HG02973 (cell line): ENCODE measurements at regions not wholly inside any gene's neighbourhood (a gene's known extent, or its start where the extent isn't known, plus 50 kb on each side); places are given as distances from the start of the nearest gene placed in this dataset.
"Not testable (repeated sequence)": the region's sequence is repeated elsewhere in the genome, so short reads cannot be mapped to it uniquely, and the experiment has no call there.

Experiments
- ATAC-seq: cut with Tn5 transposase; IDR thresholded peaks from one replicate; pipeline ENCODE4 v1.9.1; 2021; ENCODE audit warnings: moderate library complexity; ENCODE audit not compliant: unreplicated experiment

DNA sequence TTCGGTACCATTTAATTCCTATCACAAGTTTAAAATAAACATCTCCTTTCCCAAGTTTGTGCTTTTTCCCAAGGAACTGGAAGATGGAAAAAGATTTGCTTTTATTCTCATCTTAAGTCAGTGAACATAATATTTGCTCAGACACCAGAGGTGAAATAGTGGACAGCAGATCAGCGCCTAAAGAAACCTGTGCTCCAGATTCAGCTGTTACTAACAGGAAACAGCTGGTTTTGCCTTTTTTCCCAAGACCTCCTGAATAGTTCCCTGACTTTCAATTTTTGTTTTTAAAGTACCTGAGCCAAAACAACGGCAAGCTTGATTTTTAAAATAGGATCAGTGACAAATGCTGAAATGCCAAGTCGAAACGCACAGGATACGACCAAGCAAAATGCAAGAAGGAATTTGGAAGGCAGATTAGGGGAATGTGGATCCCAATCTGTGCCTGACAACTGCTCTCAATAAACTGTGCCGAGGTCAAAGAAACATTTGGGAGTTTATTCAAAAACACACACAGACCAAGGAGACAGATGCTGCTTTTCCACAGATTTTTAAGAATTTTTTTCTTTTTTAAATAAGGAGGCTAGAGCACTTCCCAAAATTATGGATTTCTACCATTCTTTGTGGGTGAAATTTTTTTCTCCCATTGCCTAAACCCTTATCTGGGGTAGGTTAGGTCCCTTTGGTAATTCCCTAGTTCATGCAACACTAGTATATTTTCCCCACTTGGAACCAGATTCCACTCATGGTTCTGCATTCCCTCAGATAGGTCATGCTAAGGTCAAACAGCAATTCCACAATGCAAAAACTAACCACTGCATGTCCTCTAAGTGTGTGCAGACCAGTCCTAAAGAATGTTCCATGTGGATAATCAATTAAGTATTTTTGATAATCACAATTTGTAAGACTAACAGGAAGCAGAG lies 121.5 kb upstream of the PDE1A start:
- ATAC-seq = no peak

DNA sequence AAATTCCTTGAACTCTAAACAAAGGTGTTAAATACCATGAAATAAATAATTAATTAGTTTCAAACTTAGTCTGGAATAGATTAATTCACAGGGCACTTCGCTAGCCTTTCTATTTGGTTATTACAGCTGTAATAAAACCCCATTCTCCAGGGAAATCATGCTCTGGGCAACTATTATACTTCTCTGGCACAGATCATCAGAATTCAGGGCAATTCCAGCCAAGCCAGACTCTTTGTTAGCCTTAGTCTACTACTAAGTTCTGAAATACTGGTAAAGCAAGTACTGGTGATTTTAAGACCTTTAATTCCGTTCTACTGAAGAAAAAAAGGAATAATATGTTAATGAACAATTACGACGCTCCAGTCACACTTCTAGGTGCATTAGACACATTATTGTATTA lies 123.4 kb upstream of the PDE1A start:
- no peak for ATAC-seq

DNA sequence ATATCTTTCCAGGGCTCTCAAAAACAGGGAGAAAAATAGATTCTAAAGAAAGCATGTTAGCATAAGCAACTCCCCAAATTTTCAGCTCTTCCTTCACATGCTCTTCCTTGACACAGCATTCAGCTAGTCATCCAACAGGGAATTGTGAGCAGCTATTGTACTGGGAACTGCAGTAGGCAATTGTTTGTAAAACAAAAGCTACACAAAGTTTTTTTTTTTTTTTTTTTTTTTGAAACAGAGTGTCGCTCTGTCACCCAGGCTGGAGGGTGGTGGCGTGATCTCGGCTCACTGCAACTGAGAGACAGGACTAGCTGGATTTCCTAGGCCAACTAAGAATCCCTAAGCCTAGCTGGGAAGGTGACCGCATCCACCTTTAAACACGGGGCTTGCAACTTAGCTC lies 125.4 kb upstream of the PDE1A start:
- not testable (repeated sequence) for ATAC-seq

DNA sequence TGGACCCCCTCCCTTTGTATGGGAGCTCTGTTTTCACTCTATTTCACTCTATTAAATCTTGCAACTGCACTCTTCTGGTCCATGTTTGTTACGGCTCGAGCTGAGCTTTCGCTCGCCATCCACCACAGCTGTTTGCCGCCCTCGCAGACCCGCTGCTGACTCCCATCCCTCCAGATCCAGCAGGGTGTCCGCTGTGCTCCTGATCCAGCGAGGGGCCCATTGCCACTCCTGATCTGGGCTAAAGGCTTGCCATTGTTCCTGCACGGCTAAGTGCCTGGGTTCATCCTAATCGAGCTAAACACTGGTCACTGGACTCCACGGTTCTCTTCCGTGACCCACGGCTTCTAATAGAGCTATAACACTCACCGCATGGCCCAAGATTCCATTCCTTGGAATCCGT lies 125.9 kb upstream of the PDE1A start:
- not testable (repeated sequence) for ATAC-seq

DNA sequence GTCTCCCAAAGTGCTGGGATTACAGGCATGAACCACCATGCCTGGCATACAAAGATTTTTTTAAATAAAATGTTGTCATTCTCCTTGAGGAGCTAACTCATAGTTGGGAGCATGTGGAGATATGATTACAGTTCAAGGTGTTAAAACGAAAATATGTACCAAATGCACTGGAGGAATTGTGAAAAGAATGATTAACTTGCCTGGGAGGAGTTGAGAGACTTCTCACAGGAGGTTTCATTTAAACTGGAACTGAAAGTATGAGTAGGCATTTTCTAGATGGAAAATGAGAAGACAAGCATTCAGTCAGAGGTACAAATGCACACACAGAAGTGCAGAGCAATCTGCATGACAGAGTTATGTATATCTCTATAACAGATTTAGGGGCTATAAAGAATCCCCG lies 126.6 kb upstream of the PDE1A start:
- ATAC-seq = peak; percentile 100

DNA sequence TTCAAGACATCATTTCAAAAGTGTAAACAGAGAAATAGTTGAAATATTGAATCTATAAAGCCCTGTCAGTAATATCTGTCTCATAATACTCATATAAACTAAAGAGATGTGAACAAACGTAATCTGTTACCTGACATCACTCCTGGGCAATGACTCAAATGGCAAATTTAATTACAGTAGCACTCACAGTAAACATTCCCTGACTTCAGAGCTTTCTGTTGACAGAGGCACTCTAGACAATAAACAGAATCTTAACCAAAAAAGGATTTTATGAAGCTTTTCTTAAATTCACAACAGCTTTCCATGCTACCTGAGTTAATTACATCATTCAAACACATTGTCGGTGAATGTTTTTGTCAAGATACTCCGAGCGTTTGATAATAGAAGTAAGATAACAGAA lies 128.1 kb upstream of the PDE1A start:
- ATAC-seq = no peak

DNA sequence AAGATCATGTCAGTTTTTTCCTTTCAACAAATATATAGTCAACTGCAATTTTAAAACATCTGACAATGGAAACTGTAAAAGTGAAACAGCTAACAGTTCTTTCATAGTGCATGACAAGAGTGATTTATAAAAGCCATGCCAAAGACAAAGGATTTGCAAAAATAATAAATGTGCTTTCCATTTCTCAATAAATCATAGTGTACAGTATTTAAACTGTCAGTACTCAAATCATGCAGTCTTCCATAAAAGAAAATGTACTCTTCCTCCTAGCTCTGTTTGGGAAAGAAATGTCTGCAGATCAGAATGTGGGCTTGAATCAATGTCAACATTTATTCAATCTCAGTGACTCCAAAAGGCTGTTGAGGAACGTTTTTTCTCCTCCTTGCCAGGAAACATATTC lies 131.7 kb upstream of the PDE1A start:
- no peak for ATAC-seq

DNA sequence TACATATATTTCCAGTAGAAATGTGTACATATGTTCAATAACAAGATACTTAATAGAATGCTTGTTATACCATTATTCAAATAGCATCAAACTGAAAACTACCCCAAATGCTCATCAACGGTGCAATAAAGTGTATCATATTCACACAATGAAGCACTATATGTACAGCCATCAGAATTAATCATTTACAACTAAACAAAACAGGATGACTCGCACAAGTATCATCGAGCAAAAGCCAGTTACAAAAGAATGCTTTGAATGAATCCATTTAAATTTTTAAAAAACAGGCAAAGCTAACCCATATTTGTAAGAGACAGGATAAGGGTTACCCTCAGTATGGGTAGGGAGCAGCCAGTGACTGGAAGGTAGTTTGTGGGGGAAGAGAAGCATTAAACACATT lies 132.8 kb upstream of the PDE1A start:
- no peak for ATAC-seq

DNA sequence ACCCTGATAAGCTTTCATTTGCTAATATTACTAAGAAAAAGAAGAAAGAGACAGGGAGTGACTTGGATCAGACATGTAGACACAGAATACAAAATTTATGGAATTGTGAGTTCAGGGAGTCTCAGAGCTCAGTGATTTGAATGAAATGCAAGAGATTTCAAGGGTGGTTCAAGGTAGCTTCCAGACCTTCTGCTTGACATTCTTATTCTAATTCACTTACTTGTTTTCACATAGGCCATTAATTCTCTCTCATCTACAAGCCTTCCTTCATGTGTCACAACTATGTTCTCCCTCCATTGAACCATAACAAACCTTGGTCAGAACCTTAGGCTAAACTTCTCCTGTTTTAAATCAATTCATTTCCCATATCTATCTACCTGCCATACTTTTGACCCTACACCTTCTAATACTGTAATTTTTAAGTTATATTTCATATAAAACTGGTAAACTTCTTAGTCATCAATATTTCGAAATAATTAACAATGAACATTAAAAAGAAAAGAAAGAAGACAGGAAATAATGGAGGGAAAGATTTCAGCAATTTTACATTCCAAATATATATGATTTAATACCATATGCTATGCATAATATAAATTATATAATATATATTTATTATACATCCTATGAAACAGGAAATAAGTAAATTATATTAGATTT lies 139.2 kb upstream of the PDE1A start:
- ATAC-seq = no peak

DNA sequence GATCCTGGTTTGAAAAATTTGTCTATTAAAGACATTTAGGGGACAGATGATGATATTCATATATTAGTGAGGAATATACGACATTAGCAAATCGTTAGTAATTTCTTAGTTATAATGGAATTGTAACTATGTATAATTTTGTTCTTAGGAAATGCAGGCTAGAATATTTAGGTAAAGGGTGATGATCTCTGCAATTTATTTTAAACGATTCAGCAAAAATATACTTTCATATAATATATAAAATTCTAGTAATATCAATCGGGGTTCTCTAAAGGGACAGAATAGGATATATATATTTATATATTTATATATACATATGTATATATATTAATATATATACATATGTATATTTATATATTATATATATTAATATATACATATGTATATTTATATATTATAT lies 142.5 kb upstream of the DNAJC10 start:
- ATAC-seq = no peak

DNA sequence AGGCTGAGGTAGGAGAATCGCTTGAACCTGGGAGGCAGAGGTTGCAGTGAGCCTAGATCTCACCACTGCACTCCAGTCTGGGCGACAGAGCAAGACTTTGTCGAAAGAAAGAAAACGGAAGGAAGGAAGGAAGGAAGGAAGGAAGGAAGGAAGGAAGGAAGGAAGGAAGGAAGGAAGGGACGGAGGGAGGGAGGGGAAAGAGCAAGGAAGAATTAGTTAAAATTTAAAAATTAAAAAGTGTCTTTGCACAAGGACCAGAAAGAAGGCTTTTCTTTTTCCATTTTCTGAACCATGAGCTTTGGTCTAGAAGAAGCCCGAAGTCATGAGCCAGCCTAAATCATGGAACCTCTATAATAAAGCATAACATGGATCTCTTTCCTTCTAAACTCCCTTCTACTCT lies 138.2 kb upstream of the DNAJC10 start:
- no peak for ATAC-seq

DNA sequence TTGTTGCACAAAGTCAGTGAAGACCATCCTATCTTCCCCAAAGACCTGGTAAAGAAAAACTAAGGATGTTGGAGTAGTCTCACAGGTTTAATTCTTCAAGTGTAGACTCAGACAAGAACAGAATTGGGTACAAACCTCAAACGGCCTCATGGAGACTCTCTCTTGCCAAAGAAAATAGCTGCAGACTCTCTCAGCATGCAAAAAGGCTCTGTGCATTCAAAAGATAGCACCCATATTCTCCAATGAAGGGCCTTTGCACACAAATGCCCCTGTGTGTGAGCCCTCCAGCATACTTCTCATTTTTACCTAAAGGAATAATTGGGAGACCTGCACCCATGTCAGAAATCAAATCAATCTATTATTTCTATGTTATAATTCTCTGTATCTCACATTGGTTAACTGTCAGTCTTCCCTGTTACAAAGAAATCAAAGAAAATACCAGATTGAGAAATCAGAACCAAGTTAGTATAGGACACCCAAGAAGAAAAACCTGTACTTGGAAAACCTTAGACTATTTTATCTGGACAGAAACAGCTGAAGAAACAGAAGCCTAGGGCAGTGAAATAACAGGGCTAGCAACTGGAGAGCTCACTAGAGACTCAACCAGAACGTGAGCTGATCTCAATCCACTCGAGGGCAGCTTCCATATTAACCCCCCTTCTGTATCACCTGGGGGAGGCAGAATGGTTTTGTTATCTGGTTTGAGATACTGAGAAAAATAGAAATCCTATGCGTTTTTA lies 134.7 kb upstream of the DNAJC10 start:
- ATAC-seq = no peak

DNA sequence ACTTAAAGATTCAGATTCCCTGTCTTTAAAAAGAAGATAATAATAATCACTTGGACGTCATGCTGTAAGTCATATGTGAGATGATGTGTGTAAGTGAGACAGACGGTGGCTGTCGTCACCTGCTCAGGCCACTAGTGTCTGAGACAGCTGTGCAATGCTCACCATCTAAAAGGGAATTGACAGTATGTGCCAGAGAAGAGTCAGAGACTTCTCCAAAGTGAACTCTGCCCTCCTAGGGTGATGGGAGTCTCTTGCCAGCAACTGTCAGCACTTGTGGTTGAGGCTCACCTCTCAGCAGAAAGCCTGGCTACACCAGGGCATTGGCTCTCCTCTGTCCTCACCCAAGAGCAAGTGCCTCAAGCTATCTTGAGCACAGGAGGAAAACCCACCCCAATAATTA lies 131.6 kb upstream of the DNAJC10 start:
- no peak for ATAC-seq

DNA sequence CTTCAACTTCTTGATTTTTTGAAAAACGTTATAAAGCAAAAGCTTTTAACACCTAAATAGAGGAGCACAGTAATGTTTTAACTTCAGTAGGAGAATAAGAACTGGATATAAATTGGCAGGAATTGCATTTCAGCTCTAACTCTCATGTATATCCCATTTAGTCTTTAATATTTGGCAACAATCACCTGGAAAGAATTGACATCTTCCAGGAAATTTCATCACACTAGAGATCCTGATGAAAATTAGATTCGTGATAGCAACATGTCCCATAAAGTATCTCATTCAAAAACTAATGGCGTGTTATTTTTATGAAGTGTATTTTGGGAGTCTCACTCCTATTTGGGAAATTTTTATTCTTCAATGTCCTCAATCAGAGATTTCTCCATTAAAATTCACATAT lies 131.1 kb upstream of the DNAJC10 start:
- no peak for ATAC-seq

DNA sequence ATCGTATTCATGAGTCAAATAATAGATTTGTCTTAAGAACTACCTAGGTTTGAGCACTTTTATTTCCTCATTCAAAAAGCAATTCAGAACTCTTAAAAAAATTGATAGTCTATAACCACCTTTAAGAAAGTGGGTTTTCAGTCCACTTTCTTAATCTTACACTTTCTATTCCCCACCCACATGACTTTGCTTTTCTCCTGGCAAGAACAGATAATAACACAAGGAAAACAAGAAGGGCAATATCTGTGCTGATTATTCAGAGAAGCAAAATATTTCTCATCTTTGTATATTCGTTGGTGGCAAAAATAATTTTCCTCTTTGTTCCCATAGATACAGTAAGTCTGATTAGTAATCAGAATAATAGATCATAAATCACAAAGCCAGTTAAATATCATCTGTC lies 130.6 kb upstream of the DNAJC10 start:
- ATAC-seq = no peak

DNA sequence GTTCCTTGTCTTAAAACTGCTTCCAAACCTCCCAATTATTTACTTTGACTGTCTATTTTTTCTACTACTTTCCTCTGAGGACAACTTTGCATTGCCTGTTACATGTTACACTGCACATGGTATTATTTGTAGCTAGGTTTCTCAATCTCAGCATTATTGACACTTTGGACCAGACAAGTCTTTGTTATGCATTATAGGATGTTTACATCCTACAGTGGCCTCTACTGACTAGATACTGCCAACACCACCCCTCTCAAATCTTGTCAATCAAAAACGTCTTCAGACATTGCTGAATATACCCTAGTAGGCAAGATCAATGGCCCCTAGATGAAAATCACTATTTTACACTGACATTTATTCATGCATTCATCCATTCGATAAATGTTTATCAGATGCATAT lies 129.6 kb upstream of the DNAJC10 start:
- ATAC-seq = peak; percentile 56

DNA sequence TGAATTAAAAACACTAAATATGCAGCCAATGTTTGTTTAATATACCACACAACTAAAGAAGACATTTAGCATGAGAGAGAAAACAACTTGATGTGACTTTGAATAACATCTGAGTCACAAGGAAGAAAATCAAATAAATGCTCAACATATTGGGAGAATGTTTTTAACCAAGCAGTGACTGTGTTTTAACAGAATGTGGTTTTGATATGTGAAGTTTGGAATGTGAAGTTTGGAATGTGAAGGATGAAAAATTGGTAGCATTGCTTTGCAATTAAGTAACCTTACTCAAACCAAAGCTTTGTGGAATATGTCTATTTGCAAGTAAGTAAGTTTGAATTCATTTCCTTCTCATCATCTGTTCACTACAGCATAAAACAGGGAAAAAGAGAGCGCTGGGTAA lies 128.2 kb upstream of the DNAJC10 start:
- ATAC-seq = no peak

DNA sequence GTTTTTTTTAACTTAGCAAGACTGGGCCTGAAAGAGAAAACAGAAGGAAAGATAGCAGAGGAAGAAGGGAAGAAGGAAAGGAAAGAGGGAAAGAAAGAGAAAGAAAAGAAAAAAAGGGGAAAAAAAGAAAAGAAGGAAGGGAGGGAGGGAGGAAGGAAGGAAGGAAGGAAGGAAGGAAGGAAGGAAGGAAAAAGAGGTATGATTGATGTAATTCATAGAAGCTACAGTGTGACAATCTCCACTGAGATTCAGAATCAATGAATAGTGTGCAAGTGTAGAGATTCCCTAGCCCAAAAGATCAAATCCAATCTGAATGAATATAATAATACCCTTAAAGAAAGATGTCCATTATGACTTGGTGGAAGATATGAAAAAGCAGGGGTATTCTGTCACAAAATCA lies 126.9 kb upstream of the DNAJC10 start:
- no peak for ATAC-seq

DNA sequence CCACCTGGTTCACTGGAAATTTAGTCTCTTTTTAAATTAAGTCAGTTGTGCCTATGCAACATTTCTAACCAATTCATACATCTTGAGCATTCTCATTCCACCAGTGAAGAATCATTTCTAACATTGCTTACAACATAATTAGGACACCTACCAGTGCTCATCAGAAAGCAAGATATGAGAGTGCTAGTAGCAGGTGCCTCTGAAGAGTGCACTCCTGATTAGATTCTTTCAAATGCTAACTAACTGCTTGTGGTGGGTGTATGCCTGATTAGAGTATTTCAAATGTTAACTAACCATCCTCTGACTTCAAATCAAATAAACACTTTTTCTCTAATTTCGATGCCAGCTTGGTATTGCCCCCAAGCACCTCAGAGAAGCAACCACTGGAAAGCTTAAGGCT lies 124.3 kb upstream of the DNAJC10 start:
- no peak for ATAC-seq

DNA sequence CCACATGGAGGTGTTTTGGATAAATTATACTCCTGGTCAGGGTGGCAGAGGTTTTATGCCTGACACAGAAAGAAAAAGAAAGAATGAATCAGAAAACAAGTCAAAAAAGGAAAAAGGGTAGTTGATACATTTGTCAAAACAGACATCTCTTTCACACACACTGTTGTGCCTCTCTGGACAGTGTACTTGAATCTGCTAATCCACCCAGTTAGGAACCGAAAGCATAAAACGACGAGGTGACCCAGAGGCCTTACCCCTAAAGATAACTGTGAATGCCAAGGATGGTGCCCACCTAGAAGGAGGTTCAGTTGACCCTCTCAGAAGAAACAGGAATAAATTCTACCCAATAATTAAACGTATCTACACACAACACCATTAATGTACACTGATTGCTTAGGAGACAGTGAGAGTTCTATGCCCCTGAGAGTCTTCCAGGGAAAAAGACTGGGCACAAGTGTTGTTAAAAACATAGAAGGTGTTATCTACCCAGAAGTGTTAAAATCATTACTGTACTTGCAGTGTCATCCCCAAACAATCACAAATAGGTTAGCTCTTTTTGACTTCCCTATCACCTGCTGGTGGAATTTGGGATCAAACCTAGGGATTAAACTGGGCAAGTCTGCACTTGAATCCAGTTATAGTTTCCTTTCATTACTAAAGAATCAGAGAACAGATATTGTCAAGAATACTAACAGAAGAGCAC lies 123.2 kb upstream of the DNAJC10 start:
- no peak for ATAC-seq

DNA sequence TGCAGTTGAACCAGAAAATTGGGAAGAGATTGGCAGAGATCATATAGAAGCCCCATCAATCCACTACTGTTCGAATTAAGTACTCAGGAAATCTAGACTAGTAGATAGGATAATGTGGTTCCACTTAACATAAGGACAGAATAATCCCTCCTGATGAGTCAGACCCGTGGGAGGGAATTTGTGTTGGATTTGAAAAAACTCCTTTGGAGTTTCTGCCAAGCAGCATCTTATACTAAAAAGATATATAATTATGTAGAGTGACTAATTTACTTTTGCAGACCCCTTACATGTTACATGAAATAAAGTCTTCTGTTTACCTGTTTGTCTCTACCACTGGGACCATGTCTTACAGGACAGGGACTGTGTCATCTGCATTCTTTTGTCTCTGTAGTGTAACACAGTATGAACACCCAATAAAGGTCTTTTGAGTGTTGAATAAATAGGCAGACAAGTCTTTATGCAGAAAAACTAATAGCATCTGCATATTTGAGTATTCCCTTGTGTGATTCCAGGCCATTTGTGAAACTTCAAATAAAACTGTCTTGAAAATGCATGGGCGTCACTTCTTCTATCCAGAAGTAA lies 122.6 kb upstream of the DNAJC10 start:
- no peak for ATAC-seq
